Stimulated activated naive CD4-positive, alpha-beta T cell (primary cell): ENCODE measurements at regions not wholly inside any gene's neighbourhood (a gene's known extent, or its start where the extent isn't known, plus 50 kb on each side); places are given as distances from the start of the nearest gene placed in this dataset.
A peak's percentile ranks its signal among the peaks of the same experiment; 100 is the strongest.
"Not testable (repeated sequence)": the region's sequence is repeated elsewhere in the genome, so short reads cannot be mapped to it uniquely, and the experiment has no call there.

ENCODE experiments used
- DNase-seq, 6 experiments: peaks; one replicate each; lab custom pipeline; 2025; lab: John Stamatoyannopoulos, UW

- DNase-seq = no peak
Observed at GRCh38 chr9:31336386-31336785, 1048.1 kb upstream of the ACO1 start.

- no peak for DNase-seq
Observed at GRCh38 chr9:31336841-31337240, 1047.6 kb upstream of the ACO1 start.

GRCh38 chr9:31347082-31347617 is 1037.3 kb upstream of the ACO1 start:
- DNase-seq = peak in 3 of 6 experiments; percentile 70 to 72 (median 72)

- DNase-seq = no peak
Observed at GRCh38 chr9:31355159-31355882, 1029.1 kb upstream of the ACO1 start.

GRCh38 chr9:31355965-31356364 is 1028.5 kb upstream of the ACO1 start:
- no peak for DNase-seq

- no peak for DNase-seq
Observed at GRCh38 chr9:31359071-31359470, 1025.4 kb upstream of the ACO1 start.

- no peak for DNase-seq
Observed at GRCh38 chr9:31364171-31364570, 1020.3 kb upstream of the ACO1 start.

- no peak for DNase-seq
Observed at GRCh38 chr9:31372799-31373587, 1011.5 kb upstream of the ACO1 start.

GRCh38 chr9:31377358-31377757 is 1007.1 kb upstream of the ACO1 start:
- DNase-seq = no peak

- no peak for DNase-seq
Observed at GRCh38 chr9:31388660-31389059, 995.8 kb upstream of the ACO1 start.

- no peak for DNase-seq
Observed at GRCh38 chr9:31389075-31389474, 995.4 kb upstream of the ACO1 start.

GRCh38 chr9:31390403-31391025 is 993.9 kb upstream of the ACO1 start:
- DNase-seq = no peak

GRCh38 chr9:31393240-31393639 is 991.2 kb upstream of the ACO1 start:
- peak in 1 of 6 experiments; percentile 3 for DNase-seq

GRCh38 chr9:31394015-31394473 is 990.4 kb upstream of the ACO1 start:
- DNase-seq = no peak

GRCh38 chr9:31412081-31412480 is 972.4 kb upstream of the ACO1 start:
- DNase-seq = no peak

GRCh38 chr9:31415164-31415563 is 969.3 kb upstream of the ACO1 start:
- DNase-seq = no peak

GRCh38 chr9:31418419-31418818 is 966.0 kb upstream of the ACO1 start:
- DNase-seq = no peak

- not testable (repeated sequence) for DNase-seq
Observed at GRCh38 chr9:31443630-31444457, 940.6 kb upstream of the ACO1 start.

- DNase-seq = no peak
Observed at GRCh38 chr9:31445357-31445756, 939.1 kb upstream of the ACO1 start.

GRCh38 chr9:31445960-31446359 is 938.5 kb upstream of the ACO1 start:
- no peak for DNase-seq

GRCh38 chr9:31467075-31467474 is 917.4 kb upstream of the ACO1 start:
- no peak for DNase-seq

- DNase-seq = no peak
Observed at GRCh38 chr9:31470051-31470450, 914.4 kb upstream of the ACO1 start.
